ENCODE measurements at regions not wholly inside any gene's neighbourhood (a gene's known extent, or its start where the extent isn't known, plus 50 kb on each side); places are given as distances from the start of the nearest gene placed in this dataset.

DNA sequence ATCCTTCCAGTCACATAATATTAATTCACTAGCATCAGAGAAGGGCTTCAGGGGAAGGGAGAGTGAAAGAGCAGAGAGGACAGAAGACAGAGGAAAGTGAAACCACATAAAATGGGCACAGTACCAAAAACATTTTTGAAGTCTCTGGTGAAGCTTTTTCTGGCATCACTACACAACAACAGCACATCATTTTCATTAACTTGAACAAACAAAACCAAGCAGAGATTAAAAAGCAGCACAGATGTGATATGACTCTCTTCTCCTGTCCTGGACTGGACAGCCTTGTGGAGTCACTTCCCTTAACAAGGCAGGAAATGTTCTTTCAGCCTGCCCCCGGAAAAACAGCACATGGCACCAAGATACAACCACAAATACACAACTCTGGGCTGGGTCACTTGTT, 112.0 kb downstream of the TSPAN8 start (continued):
- TF ChIP-seq, protein P1, sequence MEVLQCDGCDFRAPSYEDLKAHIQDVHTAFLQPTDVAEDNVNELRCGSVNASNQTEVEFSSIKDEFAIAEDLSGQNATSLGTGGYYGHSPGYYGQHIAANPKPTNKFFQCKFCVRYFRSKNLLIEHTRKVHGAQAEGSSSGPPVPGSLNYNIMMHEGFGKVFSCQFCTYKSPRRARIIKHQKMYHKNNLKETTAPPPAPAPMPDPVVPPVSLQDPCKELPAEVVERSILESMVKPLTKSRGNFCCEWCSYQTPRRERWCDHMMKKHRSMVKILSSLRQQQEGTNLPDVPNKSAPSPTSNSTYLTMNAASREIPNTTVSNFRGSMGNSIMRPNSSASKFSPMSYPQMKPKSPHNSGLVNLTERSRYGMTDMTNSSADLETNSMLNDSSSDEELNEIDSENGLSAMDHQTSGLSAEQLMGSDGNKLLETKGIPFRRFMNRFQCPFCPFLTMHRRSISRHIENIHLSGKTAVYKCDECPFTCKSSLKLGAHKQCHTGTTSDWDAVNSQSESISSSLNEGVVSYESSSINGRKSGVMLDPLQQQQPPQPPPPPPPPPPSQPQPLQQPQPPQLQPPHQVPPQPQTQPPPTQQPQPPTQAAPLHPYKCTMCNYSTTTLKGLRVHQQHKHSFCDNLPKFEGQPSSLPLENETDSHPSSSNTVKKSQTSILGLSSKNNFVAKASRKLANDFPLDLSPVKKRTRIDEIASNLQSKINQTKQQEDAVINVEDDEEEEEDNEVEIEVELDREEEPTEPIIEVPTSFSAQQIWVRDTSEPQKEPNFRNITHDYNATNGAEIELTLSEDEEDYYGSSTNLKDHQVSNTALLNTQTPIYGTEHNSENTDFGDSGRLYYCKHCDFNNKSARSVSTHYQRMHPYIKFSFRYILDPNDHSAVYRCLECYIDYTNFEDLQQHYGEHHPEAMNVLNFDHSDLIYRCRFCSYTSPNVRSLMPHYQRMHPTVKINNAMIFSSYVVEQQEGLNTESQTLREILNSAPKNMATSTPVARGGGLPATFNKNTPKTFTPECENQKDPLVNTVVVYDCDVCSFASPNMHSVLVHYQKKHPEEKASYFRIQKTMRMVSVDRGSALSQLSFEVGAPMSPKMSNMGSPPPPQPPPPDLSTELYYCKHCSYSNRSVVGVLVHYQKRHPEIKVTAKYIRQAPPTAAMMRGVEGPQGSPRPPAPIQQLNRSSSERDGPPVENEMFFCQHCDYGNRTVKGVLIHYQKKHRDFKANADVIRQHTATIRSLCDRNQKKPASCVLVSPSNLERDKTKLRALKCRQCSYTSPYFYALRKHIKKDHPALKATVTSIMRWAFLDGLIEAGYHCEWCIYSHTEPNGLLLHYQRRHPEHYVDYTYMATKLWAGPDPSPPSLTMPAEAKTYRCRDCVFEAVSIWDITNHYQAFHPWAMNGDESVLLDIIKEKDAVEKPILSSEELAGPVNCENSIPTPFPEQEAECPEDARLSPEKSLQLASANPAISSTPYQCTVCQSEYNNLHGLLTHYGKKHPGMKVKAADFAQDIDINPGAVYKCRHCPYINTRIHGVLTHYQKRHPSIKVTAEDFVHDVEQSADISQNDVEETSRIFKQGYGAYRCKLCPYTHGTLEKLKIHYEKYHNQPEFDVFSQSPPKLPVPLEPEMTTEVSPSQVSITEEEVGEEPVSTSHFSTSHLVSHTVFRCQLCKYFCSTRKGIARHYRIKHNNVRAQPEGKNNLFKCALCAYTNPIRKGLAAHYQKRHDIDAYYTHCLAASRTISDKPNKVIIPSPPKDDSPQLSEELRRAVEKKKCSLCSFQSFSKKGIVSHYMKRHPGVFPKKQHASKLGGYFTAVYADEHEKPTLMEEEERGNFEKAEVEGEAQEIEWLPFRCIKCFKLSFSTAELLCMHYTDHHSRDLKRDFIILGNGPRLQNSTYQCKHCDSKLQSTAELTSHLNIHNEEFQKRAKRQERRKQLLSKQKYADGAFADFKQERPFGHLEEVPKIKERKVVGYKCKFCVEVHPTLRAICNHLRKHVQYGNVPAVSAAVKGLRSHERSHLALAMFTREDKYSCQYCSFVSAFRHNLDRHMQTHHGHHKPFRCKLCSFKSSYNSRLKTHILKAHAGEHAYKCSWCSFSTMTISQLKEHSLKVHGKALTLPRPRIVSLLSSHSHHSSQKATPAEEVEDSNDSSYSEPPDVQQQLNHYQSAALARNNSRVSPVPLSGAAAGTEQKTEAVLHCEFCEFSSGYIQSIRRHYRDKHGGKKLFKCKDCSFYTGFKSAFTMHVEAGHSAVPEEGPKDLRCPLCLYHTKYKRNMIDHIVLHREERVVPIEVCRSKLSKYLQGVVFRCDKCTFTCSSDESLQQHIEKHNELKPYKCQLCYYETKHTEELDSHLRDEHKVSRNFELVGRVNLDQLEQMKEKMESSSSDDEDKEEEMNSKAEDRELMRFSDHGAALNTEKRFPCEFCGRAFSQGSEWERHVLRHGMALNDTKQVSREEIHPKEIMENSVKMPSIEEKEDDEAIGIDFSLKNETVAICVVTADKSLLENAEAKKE (CRISPR knock-in tag; IDR thresholded peaks at IDR 0.05) = no peak
- TF ChIP-seq, protein P2, sequence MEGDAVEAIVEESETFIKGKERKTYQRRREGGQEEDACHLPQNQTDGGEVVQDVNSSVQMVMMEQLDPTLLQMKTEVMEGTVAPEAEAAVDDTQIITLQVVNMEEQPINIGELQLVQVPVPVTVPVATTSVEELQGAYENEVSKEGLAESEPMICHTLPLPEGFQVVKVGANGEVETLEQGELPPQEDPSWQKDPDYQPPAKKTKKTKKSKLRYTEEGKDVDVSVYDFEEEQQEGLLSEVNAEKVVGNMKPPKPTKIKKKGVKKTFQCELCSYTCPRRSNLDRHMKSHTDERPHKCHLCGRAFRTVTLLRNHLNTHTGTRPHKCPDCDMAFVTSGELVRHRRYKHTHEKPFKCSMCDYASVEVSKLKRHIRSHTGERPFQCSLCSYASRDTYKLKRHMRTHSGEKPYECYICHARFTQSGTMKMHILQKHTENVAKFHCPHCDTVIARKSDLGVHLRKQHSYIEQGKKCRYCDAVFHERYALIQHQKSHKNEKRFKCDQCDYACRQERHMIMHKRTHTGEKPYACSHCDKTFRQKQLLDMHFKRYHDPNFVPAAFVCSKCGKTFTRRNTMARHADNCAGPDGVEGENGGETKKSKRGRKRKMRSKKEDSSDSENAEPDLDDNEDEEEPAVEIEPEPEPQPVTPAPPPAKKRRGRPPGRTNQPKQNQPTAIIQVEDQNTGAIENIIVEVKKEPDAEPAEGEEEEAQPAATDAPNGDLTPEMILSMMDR (conservative IDR thresholded peaks at IDR 0.05; ENCODE audit: low read depth in 2 of 2) = no peak

DNA sequence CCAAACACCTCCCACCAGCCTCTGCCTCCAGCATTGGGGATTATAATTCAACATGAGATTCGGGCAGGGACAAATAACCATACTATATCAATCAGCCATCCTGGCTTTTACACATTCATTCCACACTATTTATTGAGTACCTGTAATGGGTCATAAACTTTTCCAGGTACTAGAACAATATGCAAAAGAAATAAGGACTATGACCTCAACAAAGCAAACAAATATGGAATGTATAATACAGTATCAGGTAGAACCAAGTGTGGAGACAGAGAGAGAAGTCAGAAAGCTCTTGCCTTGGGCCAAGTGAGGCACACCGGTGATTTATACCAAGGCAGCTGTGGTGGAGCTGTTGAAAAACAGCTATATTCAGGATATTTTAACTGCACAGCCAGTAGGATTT, 116.3 kb downstream of the TSPAN8 start:
- H3K9me2 ChIP-seq (ENCODE audit: insufficient read depth) = peaks cover 10% of the 10 kb centered on the region
- TF ChIP-seq, protein P3, sequence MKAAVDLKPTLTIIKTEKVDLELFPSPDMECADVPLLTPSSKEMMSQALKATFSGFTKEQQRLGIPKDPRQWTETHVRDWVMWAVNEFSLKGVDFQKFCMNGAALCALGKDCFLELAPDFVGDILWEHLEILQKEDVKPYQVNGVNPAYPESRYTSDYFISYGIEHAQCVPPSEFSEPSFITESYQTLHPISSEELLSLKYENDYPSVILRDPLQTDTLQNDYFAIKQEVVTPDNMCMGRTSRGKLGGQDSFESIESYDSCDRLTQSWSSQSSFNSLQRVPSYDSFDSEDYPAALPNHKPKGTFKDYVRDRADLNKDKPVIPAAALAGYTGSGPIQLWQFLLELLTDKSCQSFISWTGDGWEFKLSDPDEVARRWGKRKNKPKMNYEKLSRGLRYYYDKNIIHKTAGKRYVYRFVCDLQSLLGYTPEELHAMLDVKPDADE (IDR thresholded peaks at IDR 0.05) = no peak
- no peak for TF ChIP-seq ZNF114 (CRISPR knock-in tag; IDR thresholded peaks at IDR 0.05)
- TF ChIP-seq, protein P1 (CRISPR knock-in tag; IDR thresholded peaks at IDR 0.05) = no peak
- no peak for TF ChIP-seq EZH2 (IDR thresholded peaks at IDR 0.05; ENCODE audit: low read depth, unreplicated experiment)
- TF ChIP-seq CREB1 (CRISPR knock-in tag; IDR thresholded peaks at IDR 0.05; ENCODE audit: low read depth) = no peak
- TF ChIP-seq ZNF331 (CRISPR knock-in tag; IDR thresholded peaks at IDR 0.05; ENCODE audit: low read depth) = no peak

More for the DNA sequence above, 116.3 kb downstream of the TSPAN8 start:
- ATAC-seq = no peak
- Histone ChIP-seq H3K27me3 (ENCODE audit: insufficient read depth) (no peaks in the 10 kb centered on the region), H3K79me2 (replicated peaks; ENCODE audit: insufficient read depth) (no peaks in the 10 kb centered on the region), H3K4me2 (no peak overlapping the region), H3F3A (replicated peaks; ENCODE audit: low read depth) (no peaks in the 10 kb centered on the region), H2AFZ (no peak overlapping the region), H3K27ac (ENCODE audit: low read depth) (no peak overlapping the region), H3K36me3 (ENCODE audit: insufficient read depth) (no peaks in the 10 kb centered on the region), H3K4me3 (no peak overlapping the region), H4K20me1 (replicated peaks; ENCODE audit: insufficient read depth) (no peaks in the 10 kb centered on the region), H3K4me1 (ENCODE audit: insufficient read depth) (no peaks in the 10 kb centered on the region)
- DNase-seq (ENCODE audit: low spot score) = no peak
- H3K27me3 Mint-ChIP-seq (ENCODE audit: insufficient read depth, low read depth, poor library complexity) = no peaks in the 10 kb centered on the region
- no peaks in the 10 kb centered on the region; the same call in 2 of the 3 replicates for H3K9me3 Mint-ChIP-seq
- H3K36me3 Mint-ChIP-seq (ENCODE audit: low read depth) = no peaks in the 10 kb centered on the region
- H3K4me3 Mint-ChIP-seq = no peak overlapping the region
- H3K4me1 Mint-ChIP-seq = no peaks in the 10 kb centered on the region
- H3K27ac Mint-ChIP-seq = no peak overlapping the region
